ENCODE measurements at regions not wholly inside any gene's neighbourhood (a gene's known extent, or its start where the extent isn't known, plus 50 kb on each side); places are given as distances from the start of the nearest gene placed in this dataset.

DNA sequence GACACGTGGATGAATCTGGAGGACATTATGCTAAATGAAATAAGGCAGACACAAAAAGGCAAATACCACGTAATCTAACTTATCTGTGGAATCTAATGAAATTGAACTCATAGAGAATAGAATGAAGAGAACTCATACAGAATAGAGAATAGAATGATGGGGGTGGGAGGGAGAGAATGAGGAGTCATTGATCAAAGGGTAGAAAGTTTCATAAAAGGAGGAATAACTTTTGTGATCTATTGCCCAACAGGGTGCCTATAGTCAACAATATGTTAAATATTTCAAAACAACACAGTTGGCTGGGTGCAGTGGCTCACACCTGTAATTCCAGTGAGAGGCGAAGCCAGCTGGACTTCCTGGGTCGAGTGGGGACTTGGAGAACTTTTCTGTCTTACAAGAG is 54.9 kb upstream of the ZNF169 start:
- Histone ChIP-seq H3K4me1 (ENCODE audit: insufficient read depth, low read length, poor library complexity, severe bottlenecking) (no peaks in the 10 kb centered on the region), H3K4me2 (ENCODE audit: low read depth, low read length, poor library complexity, severe bottlenecking) (no peak overlapping the region), H3K36me3 (ENCODE audit: insufficient read depth, low read length) (no peaks in the 10 kb centered on the region), H3K9me3 (ENCODE audit: insufficient read depth, low read depth, low read length) (no peaks in the 10 kb centered on the region), H3K9ac (ENCODE audit: low read depth, low read length, poor library complexity, severe bottlenecking) (no peak overlapping the region), H2AFZ (ENCODE audit: low read length) (no peak overlapping the region), H3K9me2 (replicated peaks; ENCODE audit: low read depth, low read length) (no peaks in the 10 kb centered on the region), H3K4me3 (ENCODE audit: low read length, poor library complexity, severe bottlenecking) (no peak overlapping the region), H3F3A (ENCODE audit: low read depth) (no peaks in the 10 kb centered on the region), H3K79me2 (ENCODE audit: insufficient read depth, low read length) (no peaks in the 10 kb centered on the region), H3K27me3 (ENCODE audit: insufficient read depth, low read length, poor library complexity, severe bottlenecking) (no peaks in the 10 kb centered on the region), H4K20me1 (ENCODE audit: insufficient read depth, low read length, poor library complexity, severe bottlenecking) (no peaks in the 10 kb centered on the region)
- TF ChIP-seq, protein P1, sequence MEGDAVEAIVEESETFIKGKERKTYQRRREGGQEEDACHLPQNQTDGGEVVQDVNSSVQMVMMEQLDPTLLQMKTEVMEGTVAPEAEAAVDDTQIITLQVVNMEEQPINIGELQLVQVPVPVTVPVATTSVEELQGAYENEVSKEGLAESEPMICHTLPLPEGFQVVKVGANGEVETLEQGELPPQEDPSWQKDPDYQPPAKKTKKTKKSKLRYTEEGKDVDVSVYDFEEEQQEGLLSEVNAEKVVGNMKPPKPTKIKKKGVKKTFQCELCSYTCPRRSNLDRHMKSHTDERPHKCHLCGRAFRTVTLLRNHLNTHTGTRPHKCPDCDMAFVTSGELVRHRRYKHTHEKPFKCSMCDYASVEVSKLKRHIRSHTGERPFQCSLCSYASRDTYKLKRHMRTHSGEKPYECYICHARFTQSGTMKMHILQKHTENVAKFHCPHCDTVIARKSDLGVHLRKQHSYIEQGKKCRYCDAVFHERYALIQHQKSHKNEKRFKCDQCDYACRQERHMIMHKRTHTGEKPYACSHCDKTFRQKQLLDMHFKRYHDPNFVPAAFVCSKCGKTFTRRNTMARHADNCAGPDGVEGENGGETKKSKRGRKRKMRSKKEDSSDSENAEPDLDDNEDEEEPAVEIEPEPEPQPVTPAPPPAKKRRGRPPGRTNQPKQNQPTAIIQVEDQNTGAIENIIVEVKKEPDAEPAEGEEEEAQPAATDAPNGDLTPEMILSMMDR (conservative IDR thresholded peaks at IDR 0.05; ENCODE audit: low read length): no peak
- no peak for TF ChIP-seq EZH2phosphoT487 (IDR thresholded peaks at IDR 0.05; ENCODE audit: borderline replicate concordance)

DNA sequence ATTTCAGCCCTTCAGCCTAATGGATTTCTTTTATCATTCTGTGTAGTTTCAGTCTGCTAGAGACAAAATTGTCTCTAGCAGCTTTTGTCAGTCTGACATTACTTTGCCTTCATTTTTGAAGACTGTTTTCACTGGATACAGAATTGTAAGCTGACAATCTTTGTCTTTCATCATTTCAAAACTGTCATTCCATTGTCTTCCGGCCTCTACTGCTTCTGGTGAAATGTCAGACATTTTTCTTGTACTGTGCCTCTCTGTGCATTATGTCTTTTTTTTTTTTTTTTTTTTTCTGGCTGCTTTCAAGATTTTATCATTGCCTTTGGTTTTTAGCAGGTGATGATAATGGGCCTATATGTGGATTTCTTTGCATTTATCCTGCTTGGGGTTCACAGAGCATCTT is 51.3 kb upstream of the ZNF169 start:
- no peak overlapping the region for H3K4me3 ChIP-seq (ENCODE audit: low read length, poor library complexity, severe bottlenecking)
- H3K36me3 ChIP-seq (ENCODE audit: insufficient read depth, low read length): no peaks in the 10 kb centered on the region
- no peaks in the 10 kb centered on the region for H3K9me2 ChIP-seq (replicated peaks; ENCODE audit: low read depth, low read length)
- no peak overlapping the region for H3K4me2 ChIP-seq (ENCODE audit: low read depth, low read length, poor library complexity, severe bottlenecking)
- no peaks in the 10 kb centered on the region for H3K9me3 ChIP-seq (ENCODE audit: insufficient read depth, low read depth, low read length)
- H3K27me3 ChIP-seq (ENCODE audit: insufficient read depth, low read length, poor library complexity, severe bottlenecking): no peaks in the 10 kb centered on the region
- no peaks in the 10 kb centered on the region for H4K20me1 ChIP-seq (ENCODE audit: insufficient read depth, low read length, poor library complexity, severe bottlenecking)
- H3F3A ChIP-seq (ENCODE audit: low read depth): no peaks in the 10 kb centered on the region
- H3K9ac ChIP-seq (ENCODE audit: low read depth, low read length, poor library complexity, severe bottlenecking): no peak overlapping the region
- H3K4me1 ChIP-seq (ENCODE audit: insufficient read depth, low read length, poor library complexity, severe bottlenecking): no peaks in the 10 kb centered on the region
- no peak for TF ChIP-seq EZH2phosphoT487 (IDR thresholded peaks at IDR 0.05; ENCODE audit: borderline replicate concordance)
- TF ChIP-seq, protein P1 (conservative IDR thresholded peaks at IDR 0.05; ENCODE audit: low read length): no peak
- H2AFZ ChIP-seq (ENCODE audit: low read length): no peak overlapping the region
- H3K79me2 ChIP-seq (ENCODE audit: insufficient read depth, low read length): no peaks in the 10 kb centered on the region
